ENCODE measurements at regions not wholly inside any gene's neighbourhood (a gene's known extent, or its start where the extent isn't known, plus 50 kb on each side); places are given as distances from the start of the nearest gene placed in this dataset.

DNA sequence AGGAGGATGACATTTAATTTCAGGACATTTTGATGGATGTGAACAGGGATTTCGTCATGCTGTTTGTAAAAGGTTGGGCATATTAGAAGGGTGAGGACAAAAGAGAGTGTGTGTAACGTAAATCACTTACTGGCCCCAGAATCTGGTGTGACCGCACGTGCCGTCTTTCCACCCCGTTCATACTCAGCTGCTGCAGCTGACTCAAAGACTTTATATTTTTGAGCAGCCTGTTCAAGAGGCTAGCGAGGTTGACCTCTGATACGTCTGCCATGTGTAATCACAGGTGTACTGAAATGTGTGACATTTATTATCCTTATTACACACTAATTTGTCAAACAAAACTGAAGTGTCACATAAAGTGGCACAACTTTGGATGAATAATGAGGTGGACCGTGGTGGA, 66.5 kb upstream of the ERRFI1 start (continued):
- TF ChIP-seq CHD2 (IDR thresholded peaks at IDR 0.05; ENCODE audit: low read length) = no peak

DNA sequence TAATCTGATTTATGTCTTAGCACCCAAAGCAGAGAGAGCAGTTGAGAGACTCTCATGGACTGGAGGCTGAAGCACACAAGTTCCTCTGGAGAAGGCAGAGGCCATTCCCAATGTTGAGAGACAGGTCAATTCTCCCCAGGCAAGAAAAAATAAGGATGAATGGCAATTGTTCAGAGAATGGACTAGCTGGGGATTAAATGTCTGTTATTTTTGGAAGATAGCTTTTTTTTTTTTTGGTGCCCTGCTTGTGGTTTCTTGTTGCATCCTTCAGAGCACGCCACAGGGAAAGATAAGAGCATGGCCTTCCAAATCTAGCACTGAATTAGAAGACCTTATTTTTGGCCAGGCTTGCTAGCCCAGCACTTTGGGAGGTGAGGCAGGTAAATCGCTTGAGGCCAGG, 65.6 kb upstream of the ERRFI1 start:
- DNase-seq (ENCODE audit: low read depth in 1 of 2, low spot score in 2 of 2) = no peak
- Histone ChIP-seq H4K91ac (replicated peaks; ENCODE audit: insufficient read length, low read length) (no peak overlapping the region), H3K4me2 (ENCODE audit: insufficient read depth in 1 of 2, low read depth in 2 of 2, low read length in 2 of 2) (no peak overlapping the region), H3K27me3 (replicated peaks in 1 of 4; ENCODE audit: control insufficient read depth in 3 of 4, extremely low read depth in 1 of 4, insufficient read depth in 3 of 4, low read length in 3 of 4) (no peaks in the 10 kb centered on the region), H2AK5ac (ENCODE audit: low read depth, low read length) (no peak overlapping the region), H4K5ac (ENCODE audit: insufficient read length, low read depth, low read length) (no peak overlapping the region), H3K27ac (ENCODE audit: low read depth, low read length) (no peak overlapping the region), H3K14ac (ENCODE audit: insufficient read length) (no peak overlapping the region), H4K20me1 (replicated peaks in 1 of 2; ENCODE audit: control insufficient read depth in 1 of 2, insufficient read depth in 2 of 2, low read length in 2 of 2) (no peaks in the 10 kb centered on the region), H2BK15ac (ENCODE audit: low read length) (no peak overlapping the region), H3K79me1 (ENCODE audit: low read depth, low read length) (no peaks in the 10 kb centered on the region), H2BK12ac (ENCODE audit: low read depth, low read length) (no peak overlapping the region), H3K18ac (ENCODE audit: extremely low read depth, low read length) (no peak overlapping the region), H4K8ac (ENCODE audit: extremely low read depth, insufficient read depth, low read length) (no peak overlapping the region; the same call in 1 of the 2 replicates), H3K4ac (replicated peaks; ENCODE audit: insufficient read length, low read depth, low read length) (no peak overlapping the region), H2BK20ac (ENCODE audit: low read length) (no peak overlapping the region), H2BK120ac (replicated peaks; ENCODE audit: low read depth, low read length) (no peak overlapping the region), H3K4me3 (ENCODE audit: extremely low read depth in 1 of 4, insufficient read depth in 2 of 4, low read depth in 3 of 4, low read length in 4 of 4) (no peak overlapping the region), H3K23ac (ENCODE audit: insufficient read length) (no peak overlapping the region), H2BK5ac (ENCODE audit: low read depth, low read length) (no peak overlapping the region), H3K23me2 (ENCODE audit: low read depth, low read length) (no peaks in the 10 kb centered on the region), H3K9ac (replicated peaks in 1 of 4; ENCODE audit: extremely low read depth in 1 of 4, low read depth in 3 of 4, low read length in 3 of 4) (no peak overlapping the region), H2AFZ (ENCODE audit: low read length) (no peak overlapping the region), H3K4me1 (replicated peaks in 1 of 4; ENCODE audit: control insufficient read depth in 3 of 4, insufficient read depth in 4 of 4, low read length in 3 of 4) (no peaks in the 10 kb centered on the region), H3K79me2 (ENCODE audit: control insufficient read depth in 1 of 2, insufficient read depth in 2 of 2, low read length in 2 of 2) (no peaks in the 10 kb centered on the region), H3K36me3 (ENCODE audit: control insufficient read depth in 2 of 4, insufficient read depth in 4 of 4, low read length in 3 of 4) (no peaks in the 10 kb centered on the region), H3K9me3 (ENCODE audit: insufficient read depth in 2 of 2, low read depth in 1 of 2, low read length in 1 of 2) (no peaks in the 10 kb centered on the region), H3K56ac (replicated peaks; ENCODE audit: insufficient read length, low read depth, low read length) (no peak overlapping the region)
- TF ChIP-seq GABPA (IDR thresholded peaks at IDR 0.05; ENCODE audit: borderline replicate concordance, insufficient read depth, low read length) = no peak
- WGBS, 2 experiments (ENCODE audit: extremely low coverage in 1 of 2, insufficient coverage in 1 of 2, insufficient read length in 1 of 2, insufficient replicate concordance in 2 of 2, low coverage in 1 of 2, low lambda C conversion rate in 2 of 2, missing lambda C conversion rate in 1 of 2) = 92% methylated on average over 2 of the region's 2 CpGs; no CpG with 5 or more reads in 1 of the 2 experiments
- CTCF ChIA-PET (ENCODE audit: partially characterized antibody) = no interaction called here
- FAIRE-seq = no peak
- POLR2A ChIA-PET (ENCODE audit: partially characterized antibody) = no interaction called here

Measured in H1 (cell line).